Ectodermal cell (in vitro differentiated cells): ENCODE measurements at regions not wholly inside any gene's neighbourhood (a gene's known extent, or its start where the extent isn't known, plus 50 kb on each side); places are given as distances from the start of the nearest gene placed in this dataset.

Source experiments
- H3K27ac ChIP-seq: 2 replicates; pipeline ENCODE4 v1.7.0; 2013; ENCODE audit warnings: mild to moderate bottlenecking, low read depth, low read length; ENCODE audit not compliant: insufficient read depth, poor library complexity, severe bottlenecking
- H3K27me3 ChIP-seq: 2 replicates; pipeline ENCODE4 v1.7.0; 2013; ENCODE audit warnings: mild to moderate bottlenecking, low read length; ENCODE audit not compliant: insufficient read depth, control insufficient read depth, poor library complexity, severe bottlenecking
- H3K36me3 ChIP-seq: one replicate; pipeline ENCODE4 v1.7.0; 2013; ENCODE audit warnings: low read length; ENCODE audit not compliant: control insufficient read depth, insufficient read depth
- H3K4me1 ChIP-seq: one replicate; pipeline ENCODE4 v1.7.0; 2013; ENCODE audit warnings: low read length; ENCODE audit not compliant: control insufficient read depth, insufficient read depth
- H3K4me3 ChIP-seq: 2 replicates; pipeline ENCODE4 v1.7.0; 2013; ENCODE audit warnings: low read depth, low read length, control low read depth; ENCODE audit not compliant: insufficient read depth
- H3K9me3 ChIP-seq: 2 replicates; pipeline ENCODE4 v1.7.0; 2013; ENCODE audit warnings: mild to moderate bottlenecking, low read length, moderate library complexity; ENCODE audit not compliant: control insufficient read depth
- WGBS, 2 experiments: methylation state at CpG; one replicate each; pipeline ENCODE4 v1.1.7; 2013; ENCODE audit warnings: missing lambda C conversion rate in 2 of 2; 5-methylcytosine and 5-hydroxymethylcytosine counted together

GRCh38 chr5:107325866-107326265 is 344.9 kb downstream of the EFNA5 start:
- no peaks in the 10 kb centered on the region for H3K36me3 ChIP-seq
- H3K4me3 ChIP-seq, result no peak overlapping the region
- H3K4me1 ChIP-seq, result no peaks in the 10 kb centered on the region
- no peak overlapping the region for H3K27ac ChIP-seq
- WGBS, 2 experiments, result 94 to 96% methylated on average over 4 of the region's 4 CpGs
- no peaks in the 10 kb centered on the region for H3K9me3 ChIP-seq
- no peaks in the 10 kb centered on the region for H3K27me3 ChIP-seq

DNA sequence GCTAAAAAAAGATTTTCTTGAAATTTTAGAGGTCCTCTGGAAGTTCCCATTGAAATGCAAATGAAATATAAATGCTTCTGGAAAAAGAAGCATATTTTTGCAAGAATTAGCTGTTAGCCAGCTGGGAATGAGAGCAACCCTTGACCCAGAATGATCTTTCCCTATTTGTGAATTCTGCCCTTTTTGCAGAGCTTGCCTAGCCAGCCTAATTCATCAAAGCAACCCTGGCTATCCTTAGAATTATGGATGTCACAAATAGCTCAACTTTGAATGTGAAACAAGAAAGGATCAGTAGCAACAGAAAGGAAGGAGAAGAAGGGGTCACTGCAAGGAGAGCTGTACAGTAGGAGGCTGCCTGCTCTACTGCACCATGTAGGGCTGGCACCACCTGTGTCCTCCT is 345.9 kb downstream of the EFNA5 start:
- Histone ChIP-seq H3K36me3 (no peaks in the 10 kb centered on the region), H3K27me3 (no peaks in the 10 kb centered on the region), H3K9me3 (no peaks in the 10 kb centered on the region), H3K27ac (no peak overlapping the region), H3K4me3 (no peak overlapping the region), H3K4me1 (no peaks in the 10 kb centered on the region)

DNA sequence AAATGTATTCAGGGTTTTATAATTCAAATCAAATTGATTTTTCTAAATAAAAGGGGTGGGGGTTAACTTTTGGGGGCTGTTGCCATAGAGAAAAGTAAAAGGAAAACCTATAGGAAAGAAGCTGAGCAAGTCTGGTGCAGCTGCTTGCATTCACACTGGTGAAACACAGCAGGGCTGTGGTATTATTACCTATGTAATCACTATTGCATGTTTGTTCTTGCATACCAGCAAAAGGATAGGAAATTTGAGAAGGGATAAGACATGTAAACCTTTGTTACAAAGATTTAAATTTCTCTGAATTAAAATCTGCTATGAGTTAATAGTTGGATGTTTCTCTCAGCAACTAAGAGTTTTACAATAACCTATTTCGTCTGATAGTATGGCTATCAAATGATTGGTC is 346.7 kb downstream of the EFNA5 start:
- H3K36me3 ChIP-seq, result no peaks in the 10 kb centered on the region
- no peaks in the 10 kb centered on the region for H3K9me3 ChIP-seq
- H3K27me3 ChIP-seq, result no peaks in the 10 kb centered on the region
- H3K27ac ChIP-seq, result no peak overlapping the region
- no peaks in the 10 kb centered on the region for H3K4me1 ChIP-seq
- H3K4me3 ChIP-seq, result no peak overlapping the region
- WGBS, 2 experiments, result 86 to 100% methylated on average over 1 of the region's 1 CpG

- no peaks in the 10 kb centered on the region for H3K36me3 ChIP-seq
- 89 to 94% methylated on average over 5 to 6 of the region's 6 CpGs for WGBS, 2 experiments
- no peak overlapping the region for H3K4me3 ChIP-seq
- no peaks in the 10 kb centered on the region for H3K9me3 ChIP-seq
- no peaks in the 10 kb centered on the region for H3K27me3 ChIP-seq
- H3K27ac ChIP-seq, result no peak overlapping the region
- H3K4me1 ChIP-seq, result no peaks in the 10 kb centered on the region
Observed at GRCh38 chr5:107323536-107323935, 347.2 kb downstream of the EFNA5 start.

GRCh38 chr5:107322936-107323335 is 347.8 kb downstream of the EFNA5 start:
- H3K4me1 ChIP-seq, result no peaks in the 10 kb centered on the region
- no peak overlapping the region for H3K27ac ChIP-seq

GRCh38 chr5:107321906-107322305 is 348.8 kb downstream of the EFNA5 start:
- no peak overlapping the region for H3K27ac ChIP-seq
- H3K4me1 ChIP-seq, result no peaks in the 10 kb centered on the region
- H3K9me3 ChIP-seq, result no peaks in the 10 kb centered on the region
- H3K4me3 ChIP-seq, result no peak overlapping the region
- H3K27me3 ChIP-seq, result no peaks in the 10 kb centered on the region
- 87% methylated on average over 1 of the region's 1 CpG; no CpG with 5 or more reads in 1 of the 2 experiments for WGBS, 2 experiments
- H3K36me3 ChIP-seq, result no peaks in the 10 kb centered on the region

More at GRCh38 chr5:107322936-107323335, 347.8 kb downstream of the EFNA5 start:
- 90 to 92% methylated on average over 3 to 5 of the region's 5 CpGs for WGBS, 2 experiments
- Histone ChIP-seq H3K4me3 (no peak overlapping the region), H3K36me3 (no peaks in the 10 kb centered on the region), H3K27me3 (no peaks in the 10 kb centered on the region), H3K9me3 (no peaks in the 10 kb centered on the region)

GRCh38 chr5:107320846-107321245 is 349.9 kb downstream of the EFNA5 start:
- no peak overlapping the region for H3K27ac ChIP-seq
- H3K4me1 ChIP-seq, result no peaks in the 10 kb centered on the region
- H3K4me3 ChIP-seq, result no peak overlapping the region
- WGBS, 2 experiments, result 80 to 98% methylated on average over 1 to 2 of the region's 2 CpGs
- H3K27me3 ChIP-seq, result no peaks in the 10 kb centered on the region
- H3K9me3 ChIP-seq, result no peaks in the 10 kb centered on the region
- H3K36me3 ChIP-seq, result no peaks in the 10 kb centered on the region

GRCh38 chr5:107320376-107320775 is 350.4 kb downstream of the EFNA5 start:
- no peaks in the 10 kb centered on the region for H3K4me1 ChIP-seq
- H3K27ac ChIP-seq, result no peak overlapping the region
- no peaks in the 10 kb centered on the region for H3K9me3 ChIP-seq
- no peaks in the 10 kb centered on the region for H3K27me3 ChIP-seq
- no peak overlapping the region for H3K4me3 ChIP-seq
- H3K36me3 ChIP-seq, result no peaks in the 10 kb centered on the region
- 91 to 97% methylated on average over 2 of the region's 2 CpGs for WGBS, 2 experiments

GRCh38 chr5:107319901-107320300 is 350.8 kb downstream of the EFNA5 start:
- no peak overlapping the region for H3K27ac ChIP-seq
- no peaks in the 10 kb centered on the region for H3K36me3 ChIP-seq
- H3K27me3 ChIP-seq, result no peaks in the 10 kb centered on the region
- H3K4me1 ChIP-seq, result no peaks in the 10 kb centered on the region
- H3K4me3 ChIP-seq, result no peak overlapping the region
- WGBS, 2 experiments, result 88% methylated on average over 1 of the region's 1 CpG; no CpG with 5 or more reads in 1 of the 2 experiments
- no peaks in the 10 kb centered on the region for H3K9me3 ChIP-seq

DNA sequence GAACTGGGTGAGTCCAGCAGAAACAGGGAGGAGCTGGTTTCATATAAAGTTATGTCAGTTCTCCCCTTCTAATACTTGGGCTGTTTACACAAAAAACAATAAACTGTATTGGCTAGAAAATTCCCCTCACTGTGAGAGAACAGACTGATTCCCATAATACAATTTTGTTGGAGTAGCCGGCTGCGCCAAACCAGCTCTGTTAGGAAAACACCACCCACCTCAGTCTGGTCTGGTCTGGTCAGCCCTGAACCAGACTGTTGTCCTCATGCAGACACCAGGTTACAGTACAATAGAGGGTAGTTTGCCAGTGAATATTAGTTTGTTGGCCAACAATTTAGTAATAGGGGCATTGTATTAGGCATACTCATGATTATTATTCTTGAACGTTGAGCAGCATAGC is 356.4 kb downstream of the EFNA5 start:
- Histone ChIP-seq H3K4me1 (no peaks in the 10 kb centered on the region), H3K27ac (no peak overlapping the region), H3K4me3 (no peak overlapping the region), H3K9me3 (no peaks in the 10 kb centered on the region), H3K27me3 (no peaks in the 10 kb centered on the region), H3K36me3 (no peaks in the 10 kb centered on the region)
- WGBS, 2 experiments, result 97 to 99% methylated on average over 3 of the region's 3 CpGs

DNA sequence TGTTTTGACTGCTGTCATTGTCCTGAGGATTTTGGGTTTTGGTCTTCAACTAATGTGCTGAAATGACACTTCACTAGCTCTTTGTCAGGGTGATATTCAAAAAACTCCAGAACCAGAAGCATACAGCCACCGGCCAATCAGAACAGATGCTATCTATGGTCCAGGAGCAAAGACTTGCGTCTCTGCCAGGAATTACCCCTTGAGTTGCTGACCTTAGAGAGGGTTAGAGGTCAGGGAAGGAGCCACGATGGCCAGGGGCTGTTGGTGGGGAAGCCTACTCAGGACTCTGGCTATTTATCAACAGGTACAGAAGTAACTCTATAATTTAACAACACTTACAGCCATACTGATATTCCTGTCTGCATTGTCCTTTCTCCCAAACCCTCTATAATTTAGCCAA is 356.8 kb downstream of the EFNA5 start:
- WGBS, 2 experiments, result 76 to 82% methylated on average over 3 of the region's 3 CpGs
- Histone ChIP-seq H3K27me3 (no peaks in the 10 kb centered on the region), H3K4me1 (no peaks in the 10 kb centered on the region), H3K9me3 (no peaks in the 10 kb centered on the region), H3K4me3 (no peak overlapping the region), H3K27ac (no peak overlapping the region), H3K36me3 (no peaks in the 10 kb centered on the region)
